Pancreas (tissue), 10 donors: ENCODE measurements at regions not wholly inside any gene's neighbourhood (a gene's known extent, or its start where the extent isn't known, plus 50 kb on each side); places are given as distances from the start of the nearest gene placed in this dataset.

Source experiments
- ATAC-seq, 4 donors: fragments of 200-7000 bp; cut with Tn5 transposase; one replicate each; pipeline versions ENCODE4 v1.8.0 to v1.9.1; 2020; ENCODE audit warnings: mild to moderate bottlenecking in 4 of 4, moderate library complexity in 4 of 4
- DNase-seq, 6 donors: peaks; one replicate each; pipeline ENCODE4 v3.0.0-alpha.2; 2020
- FAIRE-seq: peaks from 2 replicates; lab custom pipeline; 2012; peaks lifted over from hg19 to GRCh38; lab: Jason Lieb, UNC
- H3K27ac ChIP-seq, 4 donors: fragments of 200-600 bp; sonication (generic); 1 replicate in 3 of 4; 2 replicates in 1 of 4; pipeline versions ENCODE4 v1.5.0 to v1.8.0; 2020
- H3K27me3 ChIP-seq, 4 donors: fragments of 200-600 bp; one replicate each; pipeline ENCODE4 v1.8.0; 2021
- H3K36me3 ChIP-seq, 3 donors: fragments of 200-600 bp; sonication (generic) in 1 of 3; one replicate each; pipeline versions ENCODE4 v1.5.0 to v1.8.0; 2020 to 2021
- H3K4me1 ChIP-seq, 3 donors: fragments of 200-600 bp; one replicate each; pipeline ENCODE4 v1.8.0; 2021
- H3K4me3 ChIP-seq, 4 donors: fragments of 200-600 bp; sonication (generic) in 2 of 4; one replicate each; pipeline versions ENCODE4 v1.5.0 to v1.8.0; 2020 to 2021
- H3K9me3 ChIP-seq, 4 donors: fragments of 200-600 bp; one replicate each; pipeline ENCODE4 v1.8.0; 2021
- CTCF ChIP-seq, 4 donors: fragments of 200-600 bp; sonication (generic) in 3 of 4; IDR thresholded peaks; one replicate each; pipeline versions ENCODE4 v1.5.0 to v1.8.0; 2021; ENCODE audit warnings: antibody characterized with exemption in 4 of 4
- WGBS, 2 donors: extraction: QIAGEN DNeasy Blood & Tissue Kit; methylation state at CpG; one replicate each; pipeline ENCODE4 v1.1.7; 2013; 5-methylcytosine and 5-hydroxymethylcytosine counted together
- intact Hi-C, 3 donors: fragments of 100-400 bp; cut with DNase I; formaldehyde crosslinking; loops; one replicate each; pipeline versions ENCODE4 v1.11.1 to v1.14.2; 2022
- donor health status: healthy with polysubstance abuse.
- donor health status: DM: no; HTN: no; CAD: no; lungs with moderate emphysema.
- donor health status: DM: no; HTN: no; CAD: no.
- donor health status: control.
- donor health status: control.
- donor health status: Bipolar disorder and iron deficiency.
- donor health status: DM: yes; HTN: yes; CAD: no.
- donor health status: DM: no; HTN: no; CAD: no.
- donor health status: DM: no; HTN: no; CAD: no.
- donor health status: DM: yes; HTN: yes; CAD: no.

- no peak for TF ChIP-seq CTCF (IDR thresholded peaks at IDR 0.05)
- FAIRE-seq (no peak), ATAC-seq (no peak), DNase-seq (no peak)
- no peak overlapping the region for H3K27ac ChIP-seq
- 61 to 72% methylated on average over 1 of the region's 1 CpG for WGBS, 2 donors
- no peaks in the 10 kb centered on the region for H3K36me3 ChIP-seq
- intact Hi-C loops: no loop called here
- no peaks in the 10 kb centered on the region for H3K27me3 ChIP-seq
- H3K9me3 ChIP-seq: no peaks in the 10 kb centered on the region
- peaks cover 0 to 5% (median 0%) of the 10 kb centered on the region in 3 donors for H3K4me1 ChIP-seq
- H3K4me3 ChIP-seq: no peak overlapping the region
Measured at GRCh38 chr3:148629006-148629405, 68.7 kb upstream of the AGTR1 start.

GRCh38 chr3:148631124-148631903, 66.4 kb upstream of the AGTR1 start:
- H3K27ac ChIP-seq: no peak overlapping the region
- DNase-seq: no peak
- TF ChIP-seq CTCF (IDR thresholded peaks at IDR 0.05): no peak
- no peak for ATAC-seq
- no peak overlapping the region for H3K4me3 ChIP-seq
- no peak for FAIRE-seq
- H3K27me3 ChIP-seq: no peaks in the 10 kb centered on the region
- no peaks in the 10 kb centered on the region for H3K36me3 ChIP-seq
- WGBS, 2 donors: 67 to 74% methylated on average over 6 of the region's 6 CpGs
- H3K4me1 ChIP-seq: no peaks in the 10 kb centered on the region
- intact Hi-C loops: no loop called here
- no peaks in the 10 kb centered on the region for H3K9me3 ChIP-seq

GRCh38 chr3:148641722-148642121, 56.0 kb upstream of the AGTR1 start:
- H3K27ac ChIP-seq: no peak overlapping the region
- no peaks in the 10 kb centered on the region for H3K36me3 ChIP-seq
- no peaks in the 10 kb centered on the region for H3K9me3 ChIP-seq
- no peaks in the 10 kb centered on the region for H3K27me3 ChIP-seq
- no peaks in the 10 kb centered on the region for H3K4me1 ChIP-seq
- intact Hi-C loops: no loop called here
- H3K4me3 ChIP-seq: no peak overlapping the region
- 90 to 92% methylated on average over 2 of the region's 2 CpGs for WGBS, 2 donors
- DNase-seq (no peak), ATAC-seq (no peak), FAIRE-seq (no peak)
- TF ChIP-seq CTCF (IDR thresholded peaks at IDR 0.05): no peak

GRCh38 chr3:148642214-148642613, 55.5 kb upstream of the AGTR1 start:
- no peak for TF ChIP-seq CTCF (IDR thresholded peaks at IDR 0.05)
- H3K4me1 ChIP-seq: no peaks in the 10 kb centered on the region
- H3K9me3 ChIP-seq: no peaks in the 10 kb centered on the region
- intact Hi-C loops: no loop called here
- FAIRE-seq (no peak), DNase-seq (no peak), ATAC-seq (no peak)
- no peak overlapping the region for H3K27ac ChIP-seq
- no peaks in the 10 kb centered on the region for H3K27me3 ChIP-seq
- H3K4me3 ChIP-seq: no peak overlapping the region
- H3K36me3 ChIP-seq: no peaks in the 10 kb centered on the region

- WGBS, 2 donors: 81 to 82% methylated on average over 2 of the region's 2 CpGs
- ATAC-seq: peak in 2 of 4 donors; percentile 22 to 56
- Histone ChIP-seq H3K9me3 (no peaks in the 10 kb centered on the region), H3K4me1 (no peaks in the 10 kb centered on the region), H3K27ac (peak overlapping the region in 2 of 4 donors; percentile 4 to 12), H3K36me3 (no peaks in the 10 kb centered on the region), H3K27me3 (no peaks in the 10 kb centered on the region), H3K4me3 (no peak overlapping the region)
- intact Hi-C loops: no loop called here
- no peak for DNase-seq
- TF ChIP-seq CTCF (IDR thresholded peaks at IDR 0.05): no peak
- no peak for FAIRE-seq
Measured at GRCh38 chr3:148642616-148643015, 55.1 kb upstream of the AGTR1 start.
